ENCODE measurements at regions not wholly inside any gene's neighbourhood (a gene's known extent, or its start where the extent isn't known, plus 50 kb on each side); places are given as distances from the start of the nearest gene placed in this dataset.

GRCh38 chr3:27606537-27606936 lies 115.6 kb downstream of the EOMES start (continued):
- TF ChIP-seq, protein P1, sequence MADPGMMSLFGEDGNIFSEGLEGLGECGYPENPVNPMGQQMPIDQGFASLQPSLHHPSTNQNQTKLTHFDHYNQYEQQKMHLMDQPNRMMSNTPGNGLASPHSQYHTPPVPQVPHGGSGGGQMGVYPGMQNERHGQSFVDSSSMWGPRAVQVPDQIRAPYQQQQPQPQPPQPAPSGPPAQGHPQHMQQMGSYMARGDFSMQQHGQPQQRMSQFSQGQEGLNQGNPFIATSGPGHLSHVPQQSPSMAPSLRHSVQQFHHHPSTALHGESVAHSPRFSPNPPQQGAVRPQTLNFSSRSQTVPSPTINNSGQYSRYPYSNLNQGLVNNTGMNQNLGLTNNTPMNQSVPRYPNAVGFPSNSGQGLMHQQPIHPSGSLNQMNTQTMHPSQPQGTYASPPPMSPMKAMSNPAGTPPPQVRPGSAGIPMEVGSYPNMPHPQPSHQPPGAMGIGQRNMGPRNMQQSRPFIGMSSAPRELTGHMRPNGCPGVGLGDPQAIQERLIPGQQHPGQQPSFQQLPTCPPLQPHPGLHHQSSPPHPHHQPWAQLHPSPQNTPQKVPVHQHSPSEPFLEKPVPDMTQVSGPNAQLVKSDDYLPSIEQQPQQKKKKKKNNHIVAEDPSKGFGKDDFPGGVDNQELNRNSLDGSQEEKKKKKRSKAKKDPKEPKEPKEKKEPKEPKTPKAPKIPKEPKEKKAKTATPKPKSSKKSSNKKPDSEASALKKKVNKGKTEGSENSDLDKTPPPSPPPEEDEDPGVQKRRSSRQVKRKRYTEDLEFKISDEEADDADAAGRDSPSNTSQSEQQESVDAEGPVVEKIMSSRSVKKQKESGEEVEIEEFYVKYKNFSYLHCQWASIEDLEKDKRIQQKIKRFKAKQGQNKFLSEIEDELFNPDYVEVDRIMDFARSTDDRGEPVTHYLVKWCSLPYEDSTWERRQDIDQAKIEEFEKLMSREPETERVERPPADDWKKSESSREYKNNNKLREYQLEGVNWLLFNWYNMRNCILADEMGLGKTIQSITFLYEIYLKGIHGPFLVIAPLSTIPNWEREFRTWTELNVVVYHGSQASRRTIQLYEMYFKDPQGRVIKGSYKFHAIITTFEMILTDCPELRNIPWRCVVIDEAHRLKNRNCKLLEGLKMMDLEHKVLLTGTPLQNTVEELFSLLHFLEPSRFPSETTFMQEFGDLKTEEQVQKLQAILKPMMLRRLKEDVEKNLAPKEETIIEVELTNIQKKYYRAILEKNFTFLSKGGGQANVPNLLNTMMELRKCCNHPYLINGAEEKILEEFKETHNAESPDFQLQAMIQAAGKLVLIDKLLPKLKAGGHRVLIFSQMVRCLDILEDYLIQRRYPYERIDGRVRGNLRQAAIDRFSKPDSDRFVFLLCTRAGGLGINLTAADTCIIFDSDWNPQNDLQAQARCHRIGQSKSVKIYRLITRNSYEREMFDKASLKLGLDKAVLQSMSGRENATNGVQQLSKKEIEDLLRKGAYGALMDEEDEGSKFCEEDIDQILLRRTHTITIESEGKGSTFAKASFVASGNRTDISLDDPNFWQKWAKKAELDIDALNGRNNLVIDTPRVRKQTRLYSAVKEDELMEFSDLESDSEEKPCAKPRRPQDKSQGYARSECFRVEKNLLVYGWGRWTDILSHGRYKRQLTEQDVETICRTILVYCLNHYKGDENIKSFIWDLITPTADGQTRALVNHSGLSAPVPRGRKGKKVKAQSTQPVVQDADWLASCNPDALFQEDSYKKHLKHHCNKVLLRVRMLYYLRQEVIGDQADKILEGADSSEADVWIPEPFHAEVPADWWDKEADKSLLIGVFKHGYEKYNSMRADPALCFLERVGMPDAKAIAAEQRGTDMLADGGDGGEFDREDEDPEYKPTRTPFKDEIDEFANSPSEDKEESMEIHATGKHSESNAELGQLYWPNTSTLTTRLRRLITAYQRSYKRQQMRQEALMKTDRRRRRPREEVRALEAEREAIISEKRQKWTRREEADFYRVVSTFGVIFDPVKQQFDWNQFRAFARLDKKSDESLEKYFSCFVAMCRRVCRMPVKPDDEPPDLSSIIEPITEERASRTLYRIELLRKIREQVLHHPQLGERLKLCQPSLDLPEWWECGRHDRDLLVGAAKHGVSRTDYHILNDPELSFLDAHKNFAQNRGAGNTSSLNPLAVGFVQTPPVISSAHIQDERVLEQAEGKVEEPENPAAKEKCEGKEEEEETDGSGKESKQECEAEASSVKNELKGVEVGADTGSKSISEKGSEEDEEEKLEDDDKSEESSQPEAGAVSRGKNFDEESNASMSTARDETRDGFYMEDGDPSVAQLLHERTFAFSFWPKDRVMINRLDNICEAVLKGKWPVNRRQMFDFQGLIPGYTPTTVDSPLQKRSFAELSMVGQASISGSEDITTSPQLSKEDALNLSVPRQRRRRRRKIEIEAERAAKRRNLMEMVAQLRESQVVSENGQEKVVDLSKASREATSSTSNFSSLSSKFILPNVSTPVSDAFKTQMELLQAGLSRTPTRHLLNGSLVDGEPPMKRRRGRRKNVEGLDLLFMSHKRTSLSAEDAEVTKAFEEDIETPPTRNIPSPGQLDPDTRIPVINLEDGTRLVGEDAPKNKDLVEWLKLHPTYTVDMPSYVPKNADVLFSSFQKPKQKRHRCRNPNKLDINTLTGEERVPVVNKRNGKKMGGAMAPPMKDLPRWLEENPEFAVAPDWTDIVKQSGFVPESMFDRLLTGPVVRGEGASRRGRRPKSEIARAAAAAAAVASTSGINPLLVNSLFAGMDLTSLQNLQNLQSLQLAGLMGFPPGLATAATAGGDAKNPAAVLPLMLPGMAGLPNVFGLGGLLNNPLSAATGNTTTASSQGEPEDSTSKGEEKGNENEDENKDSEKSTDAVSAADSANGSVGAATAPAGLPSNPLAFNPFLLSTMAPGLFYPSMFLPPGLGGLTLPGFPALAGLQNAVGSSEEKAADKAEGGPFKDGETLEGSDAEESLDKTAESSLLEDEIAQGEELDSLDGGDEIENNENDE (IDR thresholded peaks at IDR 0.05; ENCODE audit: insufficient replicate concordance, low read length), result no peak
- TF ChIP-seq GTF2F1 (IDR thresholded peaks at IDR 0.05; ENCODE audit: borderline replicate concordance, low read depth, low read length), result no peak
- no peak for TF ChIP-seq GABPA (IDR thresholded peaks at IDR 0.05; ENCODE audit: borderline replicate concordance, insufficient read depth, low read length)
- TF ChIP-seq RAD21 (IDR thresholded peaks at IDR 0.05 in 1 of 2, conservative IDR thresholded peaks at IDR 0.05 in 1 of 2; ENCODE audit: low read depth in 2 of 2, low read length in 2 of 2), result no peak
- no peak for TF ChIP-seq CHD1 (IDR thresholded peaks at IDR 0.05; ENCODE audit: low read depth, low read length)

Data from H1 (cell line).